ENCODE measurements at regions not wholly inside any gene's neighbourhood (a gene's known extent, or its start where the extent isn't known, plus 50 kb on each side); places are given as distances from the start of the nearest gene placed in this dataset.

DNA sequence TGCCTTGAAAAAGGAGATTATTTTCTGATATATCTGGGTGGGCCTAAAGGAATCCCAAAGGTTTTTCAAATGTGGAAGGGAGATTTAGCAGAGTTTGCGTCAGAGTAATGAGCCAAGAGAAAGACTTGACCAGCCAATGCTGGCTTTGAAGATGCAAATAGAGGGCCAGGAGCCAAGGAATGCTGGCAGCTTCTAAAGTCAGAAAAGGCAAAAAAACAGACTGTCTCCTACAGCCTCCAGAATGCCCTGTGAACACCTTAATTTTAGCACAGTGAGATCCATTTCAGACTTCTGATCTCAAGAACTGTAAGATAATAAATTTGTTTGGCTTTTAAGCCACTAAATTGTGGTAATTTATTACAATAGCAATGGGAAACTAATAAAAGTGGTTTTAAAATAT lies 122.6 kb upstream of the FREM1 start (continued):
- TF ChIP-seq, protein P1, sequence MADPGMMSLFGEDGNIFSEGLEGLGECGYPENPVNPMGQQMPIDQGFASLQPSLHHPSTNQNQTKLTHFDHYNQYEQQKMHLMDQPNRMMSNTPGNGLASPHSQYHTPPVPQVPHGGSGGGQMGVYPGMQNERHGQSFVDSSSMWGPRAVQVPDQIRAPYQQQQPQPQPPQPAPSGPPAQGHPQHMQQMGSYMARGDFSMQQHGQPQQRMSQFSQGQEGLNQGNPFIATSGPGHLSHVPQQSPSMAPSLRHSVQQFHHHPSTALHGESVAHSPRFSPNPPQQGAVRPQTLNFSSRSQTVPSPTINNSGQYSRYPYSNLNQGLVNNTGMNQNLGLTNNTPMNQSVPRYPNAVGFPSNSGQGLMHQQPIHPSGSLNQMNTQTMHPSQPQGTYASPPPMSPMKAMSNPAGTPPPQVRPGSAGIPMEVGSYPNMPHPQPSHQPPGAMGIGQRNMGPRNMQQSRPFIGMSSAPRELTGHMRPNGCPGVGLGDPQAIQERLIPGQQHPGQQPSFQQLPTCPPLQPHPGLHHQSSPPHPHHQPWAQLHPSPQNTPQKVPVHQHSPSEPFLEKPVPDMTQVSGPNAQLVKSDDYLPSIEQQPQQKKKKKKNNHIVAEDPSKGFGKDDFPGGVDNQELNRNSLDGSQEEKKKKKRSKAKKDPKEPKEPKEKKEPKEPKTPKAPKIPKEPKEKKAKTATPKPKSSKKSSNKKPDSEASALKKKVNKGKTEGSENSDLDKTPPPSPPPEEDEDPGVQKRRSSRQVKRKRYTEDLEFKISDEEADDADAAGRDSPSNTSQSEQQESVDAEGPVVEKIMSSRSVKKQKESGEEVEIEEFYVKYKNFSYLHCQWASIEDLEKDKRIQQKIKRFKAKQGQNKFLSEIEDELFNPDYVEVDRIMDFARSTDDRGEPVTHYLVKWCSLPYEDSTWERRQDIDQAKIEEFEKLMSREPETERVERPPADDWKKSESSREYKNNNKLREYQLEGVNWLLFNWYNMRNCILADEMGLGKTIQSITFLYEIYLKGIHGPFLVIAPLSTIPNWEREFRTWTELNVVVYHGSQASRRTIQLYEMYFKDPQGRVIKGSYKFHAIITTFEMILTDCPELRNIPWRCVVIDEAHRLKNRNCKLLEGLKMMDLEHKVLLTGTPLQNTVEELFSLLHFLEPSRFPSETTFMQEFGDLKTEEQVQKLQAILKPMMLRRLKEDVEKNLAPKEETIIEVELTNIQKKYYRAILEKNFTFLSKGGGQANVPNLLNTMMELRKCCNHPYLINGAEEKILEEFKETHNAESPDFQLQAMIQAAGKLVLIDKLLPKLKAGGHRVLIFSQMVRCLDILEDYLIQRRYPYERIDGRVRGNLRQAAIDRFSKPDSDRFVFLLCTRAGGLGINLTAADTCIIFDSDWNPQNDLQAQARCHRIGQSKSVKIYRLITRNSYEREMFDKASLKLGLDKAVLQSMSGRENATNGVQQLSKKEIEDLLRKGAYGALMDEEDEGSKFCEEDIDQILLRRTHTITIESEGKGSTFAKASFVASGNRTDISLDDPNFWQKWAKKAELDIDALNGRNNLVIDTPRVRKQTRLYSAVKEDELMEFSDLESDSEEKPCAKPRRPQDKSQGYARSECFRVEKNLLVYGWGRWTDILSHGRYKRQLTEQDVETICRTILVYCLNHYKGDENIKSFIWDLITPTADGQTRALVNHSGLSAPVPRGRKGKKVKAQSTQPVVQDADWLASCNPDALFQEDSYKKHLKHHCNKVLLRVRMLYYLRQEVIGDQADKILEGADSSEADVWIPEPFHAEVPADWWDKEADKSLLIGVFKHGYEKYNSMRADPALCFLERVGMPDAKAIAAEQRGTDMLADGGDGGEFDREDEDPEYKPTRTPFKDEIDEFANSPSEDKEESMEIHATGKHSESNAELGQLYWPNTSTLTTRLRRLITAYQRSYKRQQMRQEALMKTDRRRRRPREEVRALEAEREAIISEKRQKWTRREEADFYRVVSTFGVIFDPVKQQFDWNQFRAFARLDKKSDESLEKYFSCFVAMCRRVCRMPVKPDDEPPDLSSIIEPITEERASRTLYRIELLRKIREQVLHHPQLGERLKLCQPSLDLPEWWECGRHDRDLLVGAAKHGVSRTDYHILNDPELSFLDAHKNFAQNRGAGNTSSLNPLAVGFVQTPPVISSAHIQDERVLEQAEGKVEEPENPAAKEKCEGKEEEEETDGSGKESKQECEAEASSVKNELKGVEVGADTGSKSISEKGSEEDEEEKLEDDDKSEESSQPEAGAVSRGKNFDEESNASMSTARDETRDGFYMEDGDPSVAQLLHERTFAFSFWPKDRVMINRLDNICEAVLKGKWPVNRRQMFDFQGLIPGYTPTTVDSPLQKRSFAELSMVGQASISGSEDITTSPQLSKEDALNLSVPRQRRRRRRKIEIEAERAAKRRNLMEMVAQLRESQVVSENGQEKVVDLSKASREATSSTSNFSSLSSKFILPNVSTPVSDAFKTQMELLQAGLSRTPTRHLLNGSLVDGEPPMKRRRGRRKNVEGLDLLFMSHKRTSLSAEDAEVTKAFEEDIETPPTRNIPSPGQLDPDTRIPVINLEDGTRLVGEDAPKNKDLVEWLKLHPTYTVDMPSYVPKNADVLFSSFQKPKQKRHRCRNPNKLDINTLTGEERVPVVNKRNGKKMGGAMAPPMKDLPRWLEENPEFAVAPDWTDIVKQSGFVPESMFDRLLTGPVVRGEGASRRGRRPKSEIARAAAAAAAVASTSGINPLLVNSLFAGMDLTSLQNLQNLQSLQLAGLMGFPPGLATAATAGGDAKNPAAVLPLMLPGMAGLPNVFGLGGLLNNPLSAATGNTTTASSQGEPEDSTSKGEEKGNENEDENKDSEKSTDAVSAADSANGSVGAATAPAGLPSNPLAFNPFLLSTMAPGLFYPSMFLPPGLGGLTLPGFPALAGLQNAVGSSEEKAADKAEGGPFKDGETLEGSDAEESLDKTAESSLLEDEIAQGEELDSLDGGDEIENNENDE (IDR thresholded peaks at IDR 0.05; ENCODE audit: insufficient replicate concordance, low read length): no peak
- TF ChIP-seq TAF7 (optimal IDR thresholded peaks at IDR 0.05; ENCODE audit: borderline replicate concordance, low read depth, low read length) (no peak), SP4 (IDR thresholded peaks at IDR 0.05; ENCODE audit: low read length) (no peak), POU5F1 (IDR thresholded peaks at IDR 0.05; ENCODE audit: low read depth, low read length) (no peak), BACH1 (IDR thresholded peaks at IDR 0.05; ENCODE audit: low read length) (no peak), CREB1 (IDR thresholded peaks at IDR 0.05) (no peak), NANOG (IDR thresholded peaks at IDR 0.05; ENCODE audit: insufficient read depth, low read depth, low read length, poor library complexity, severe bottlenecking) (no peak), KDM5A (IDR thresholded peaks at IDR 0.05; ENCODE audit: low read length) (no peak), NRF1 (IDR thresholded peaks at IDR 0.05; ENCODE audit: low read depth, low read length) (no peak)
- TF ChIP-seq, protein P2, sequence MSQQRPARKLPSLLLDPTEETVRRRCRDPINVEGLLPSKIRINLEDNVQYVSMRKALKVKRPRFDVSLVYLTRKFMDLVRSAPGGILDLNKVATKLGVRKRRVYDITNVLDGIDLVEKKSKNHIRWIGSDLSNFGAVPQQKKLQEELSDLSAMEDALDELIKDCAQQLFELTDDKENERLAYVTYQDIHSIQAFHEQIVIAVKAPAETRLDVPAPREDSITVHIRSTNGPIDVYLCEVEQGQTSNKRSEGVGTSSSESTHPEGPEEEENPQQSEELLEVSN (IDR thresholded peaks at IDR 0.05): no peak
